ENCODE measurements at regions not wholly inside any gene's neighbourhood (a gene's known extent, or its start where the extent isn't known, plus 50 kb on each side); places are given as distances from the start of the nearest gene placed in this dataset.

- Histone ChIP-seq H2AFZ (ENCODE audit: low read depth, low read length) (no peak overlapping the region), H3K4me1 (replicated peaks in 1 of 2; ENCODE audit: control insufficient read depth in 2 of 2, insufficient read depth in 2 of 2, low read length in 2 of 2) (peaks cover 14 to 17% of the 10 kb centered on the region in 2 experiments), H3K27me3 (ENCODE audit: control insufficient read depth in 2 of 2, insufficient read depth in 2 of 2, low read length in 2 of 2) (no peaks in the 10 kb centered on the region), H3K9me1 (ENCODE audit: control insufficient read depth, insufficient read depth, low read length) (peaks cover 4% of the 10 kb centered on the region), H3K27ac (ENCODE audit: extremely low read depth, low read depth, low read length) (no peak overlapping the region), H3K9me3 (replicated peaks; ENCODE audit: control insufficient read depth, insufficient read depth, low read depth, low read length) (peaks cover 19% of the 10 kb centered on the region), H3K9ac (ENCODE audit: insufficient read depth in 1 of 2, low read depth in 2 of 2, low read length in 2 of 2) (no peak overlapping the region), H3K4me2 (ENCODE audit: insufficient read depth, low read length) (no peak overlapping the region), H3K36me3 (ENCODE audit: control insufficient read depth, insufficient read depth, low read length) (no peaks in the 10 kb centered on the region; the same call in 2 of the 3 replicates), H3K4me3 (no peak overlapping the region), H4K20me1 (replicated peaks; ENCODE audit: control insufficient read depth, insufficient read depth, low read length) (no peaks in the 10 kb centered on the region), H3K79me2 (ENCODE audit: control insufficient read depth, insufficient read depth, low read length) (no peaks in the 10 kb centered on the region)
- no peak for DNase-seq (ENCODE audit: extremely low read depth in 1 of 4, low spot score in 3 of 4)
- intact Hi-C loops (cut with micrococcal nuclease) = loop anchor here (5.0 kb wide), 1 partner anchor 51 kb away; no protein-coding TSS in a partner anchor
- in situ Hi-C loops (cut with MboI) = no loop called here
- POLR2A ChIA-PET = interaction anchor here (0.8 kb wide), 1 partner anchor 15 kb away, joined by 3 read pairs; no protein-coding TSS in a partner anchor
- ATAC-seq = no peak
- FAIRE-seq = no peak
- no TSS peak for BruUV-seq (replicated peaks)
- 70% methylated on average over 3 of the region's 3 CpGs for WGBS (ENCODE audit: insufficient coverage, low coverage, missing lambda C conversion rate)
- CTCF ChIA-PET (ENCODE audit: low intra/inter-chr PET ratio) = no interaction called here
- peak; percentile 23 to 74; a peak in 2 of 4 replicates for TF ChIP-seq HDAC1 (IDR thresholded peaks at IDR 0.05)
- TF ChIP-seq PHF20 (IDR thresholded peaks at IDR 0.05; ENCODE audit: partially characterized antibody) = peak; percentile 40
- TF ChIP-seq SMARCA4 (IDR thresholded peaks at IDR 0.05) = 0 out of 2 replicates have a peak, but pooled peaks have one; percentile 20
- TF ChIP-seq ZNF282 (CRISPR knock-in tag; IDR thresholded peaks at IDR 0.05) = no peak
- no peak for TF ChIP-seq ATF1 (CRISPR knock-in tag; IDR thresholded peaks at IDR 0.05)
- no peak; the same call in 1 of the 2 replicates for TF ChIP-seq ATF1 (tag; IDR thresholded peaks at IDR 0.05)
- peak; percentile 100 for TF ChIP-seq TRIM28 (IDR thresholded peaks at IDR 0.05)
- no peak for TF ChIP-seq SMAD1 (IDR thresholded peaks at IDR 0.05; ENCODE audit: low read depth, low read length, partially characterized antibody)
- TF ChIP-seq ARNT (IDR thresholded peaks at IDR 0.05) = peak; percentile 48 to 74; a peak in 1 of 4 replicates
- TF ChIP-seq SIX5 (IDR thresholded peaks at IDR 0.05; ENCODE audit: borderline replicate concordance in 1 of 2, insufficient read depth in 1 of 2, low read depth in 1 of 2, low read length in 2 of 2) = no peak
- peak; percentile 87 for TF ChIP-seq EHMT2 (IDR thresholded peaks at IDR 0.05)
- TF ChIP-seq FOXK2 (conservative IDR thresholded peaks at IDR 0.05 in 1 of 2, IDR thresholded peaks at IDR 0.05 in 1 of 2; ENCODE audit: low read depth in 2 of 2) = 0 out of 4 replicates have a peak, but pooled peaks of 1 of the 2 experiments have one; percentile 16
- no peak for TF ChIP-seq ZNF589 (CRISPR knock-in tag; IDR thresholded peaks at IDR 0.05; ENCODE audit: low read depth)
- TF ChIP-seq ZNF778 (CRISPR knock-in tag; IDR thresholded peaks at IDR 0.05) = no peak
- TF ChIP-seq E2F8 (IDR thresholded peaks at IDR 0.05; ENCODE audit: low read depth, partially characterized antibody) = peak; percentile 50
- 0 out of 2 replicates have a peak, but pooled peaks have one; percentile 36 for TF ChIP-seq HDAC2 (IDR thresholded peaks at IDR 0.05)
- peak; percentile 90 for TF ChIP-seq CHAMP1 (IDR thresholded peaks at IDR 0.05)
These were observed 170.8 kb downstream of the MRPL14 start for GRCh38 chr6:43956478-43956877.

All from K562 (cell line).